K562 (cell line): ENCODE measurements at regions not wholly inside any gene's neighbourhood (a gene's known extent, or its start where the extent isn't known, plus 50 kb on each side); places are given as distances from the start of the nearest gene placed in this dataset.
"Not testable (repeated sequence)": the region's sequence is repeated elsewhere in the genome, so short reads cannot be mapped to it uniquely, and the experiment has no call there.

ENCODE experiments used
- ATAC-seq: fragments of 200-7000 bp; cut with Tn5 transposase; 3 replicates; pipeline ENCODE4 v1.9.1; 2020; ENCODE audit warnings: moderate library complexity
- BruUV-seq: library from RNA; stranded (reverse); fragments of 400-500 nt; replicated peaks from 2 replicates; lab custom pipeline; 2021; lab: Mats Ljungman, UMichigan
- CTCF ChIA-PET: fragments of 300-600 bp; formaldehyde crosslinking; extraction: SDS; loops from one replicate; lab custom pipeline; 2021; ENCODE audit warnings: low intra/inter-chr PET ratio; lab: Yijun Ruan, JAX
- POLR2A ChIA-PET: fragments of 300-600, 350-650 bp; sonication (Branson Sonifier 250); formaldehyde crosslinking; extraction: SDS; loops from one replicate; lab custom pipeline; 2021; ENCODE audit warnings: antibody characterized with exemption, inconsistent platforms; lab: Yijun Ruan, JAX
- DNase-seq, 4 experiments: peaks; one replicate each; pipeline versions ENCODE4 v3.0.0 to v3.0.0-alpha.2; 2011 to 2018; ENCODE audit warnings: low spot score in 3 of 4, mixed read lengths in 3 of 4; ENCODE audit errors: extremely low read depth in 1 of 4
- FAIRE-seq: peaks from 2 replicates; lab custom pipeline; 2011; peaks lifted over from hg19 to GRCh38; lab: Jason Lieb, UNC
- H2AFZ ChIP-seq: 2 replicates; pipeline ENCODE4 v1.6.0; 2011; ENCODE audit warnings: low read depth, low read length, control low read depth, inconsistent platforms
- H3K27ac ChIP-seq: fragments of 200-600 bp; 3 replicates; pipeline ENCODE4 v1.8.0; 2011; ENCODE audit warnings: low read depth, mild to moderate bottlenecking, control low read depth, inconsistent platforms, low read length, moderate library complexity, mixed read lengths; ENCODE audit errors: extremely low read depth
- H3K27me3 ChIP-seq, 2 experiments: fragments of 300-600 bp in 1 of 2; 2 replicates in 1 of 2; 3 replicates in 1 of 2; pipeline versions ENCODE4 v1.6.0 to v1.8.0; 2011; ENCODE audit warnings: inconsistent platforms in 2 of 2, low read length in 2 of 2, mild to moderate bottlenecking in 1 of 2, mixed read lengths in 1 of 2, moderate library complexity in 1 of 2; ENCODE audit not compliant: control insufficient read depth in 2 of 2, insufficient read depth in 2 of 2
- H3K36me3 ChIP-seq: fragments of 300-600 bp; 3 replicates; pipeline ENCODE4 v1.8.0; 2011; ENCODE audit warnings: mild to moderate bottlenecking, low read length, inconsistent platforms; ENCODE audit not compliant: control insufficient read depth, insufficient read depth
- H3K4me1 ChIP-seq, 2 experiments: fragments of 200-600 bp in 1 of 2; replicated peaks in 1 of 2; 2 replicates in 1 of 2; 3 replicates in 1 of 2; pipeline versions ENCODE4 v1.5.1 to v1.8.0; 2011; ENCODE audit warnings: inconsistent platforms in 2 of 2, low read length in 2 of 2, mild to moderate bottlenecking in 1 of 2, mixed read lengths in 1 of 2, moderate library complexity in 1 of 2; ENCODE audit not compliant: control insufficient read depth in 2 of 2, insufficient read depth in 2 of 2
- H3K4me2 ChIP-seq: 2 replicates; pipeline ENCODE4 v1.6.1; 2011; ENCODE audit warnings: low read length, control low read depth, inconsistent platforms, mixed read lengths; ENCODE audit not compliant: insufficient read depth
- H3K4me3 ChIP-seq: fragments of 200-600 bp; sonication (generic), shearing (Covaris generic); 2 replicates; pipeline ENCODE4 v1.5.1; 2016; ENCODE audit warnings: control low read depth, inconsistent platforms
- H3K79me2 ChIP-seq: fragments of 200-600 bp; 3 replicates; pipeline ENCODE4 v1.8.0; 2011; ENCODE audit warnings: low read length, inconsistent platforms; ENCODE audit not compliant: control insufficient read depth, insufficient read depth
- H3K9ac ChIP-seq, 2 experiments: 2 replicates each; pipeline versions ENCODE4 v1.6.0 to v1.6.1; 2011; ENCODE audit warnings: low read depth in 2 of 2, low read length in 2 of 2, control low read depth in 1 of 2, inconsistent platforms in 1 of 2, mild to moderate bottlenecking in 1 of 2, mixed read lengths in 1 of 2; ENCODE audit not compliant: insufficient read depth in 1 of 2
- H3K9me1 ChIP-seq: one replicate; pipeline ENCODE4 v1.6.0; 2011; ENCODE audit warnings: inconsistent platforms, mild to moderate bottlenecking, low read length, moderate library complexity; ENCODE audit not compliant: control insufficient read depth, insufficient read depth
- H3K9me3 ChIP-seq: replicated peaks from 2 replicates; pipeline ENCODE4 v1.5.1; 2011; ENCODE audit warnings: low read depth, low read length, inconsistent platforms; ENCODE audit not compliant: control insufficient read depth, insufficient read depth
- H4K20me1 ChIP-seq: replicated peaks from 2 replicates; pipeline ENCODE4 v1.6.1; 2011; ENCODE audit warnings: low read length, inconsistent platforms, mixed read lengths; ENCODE audit not compliant: control insufficient read depth, insufficient read depth
- ARID1B ChIP-seq: fragments of 450-650 bp; IDR thresholded peaks from 2 replicates; pipeline ENCODE4 v1.6.1; 2016; ENCODE audit warnings: antibody characterized with exemption, mild to moderate bottlenecking, inconsistent platforms
- ATF1 ChIP-seq, 2 experiments: fragments of 450-650 bp in 1 of 2; IDR thresholded peaks; 2 replicates each; pipeline ENCODE4 v1.6.1; 2016; ENCODE audit warnings: missing compliant biosample characterization in 1 of 2, missing genetic modification characterization in 1 of 2
- CBFA2T3 ChIP-seq: fragments of 450-650 bp; IDR thresholded peaks from 2 replicates; pipeline ENCODE4 v1.6.1; 2017
- CEBPB ChIP-seq: fragments of 450-650 bp; IDR thresholded peaks from 2 replicates; pipeline ENCODE4 v1.6.1; 2016; ENCODE audit warnings: missing genetic modification characterization, missing compliant biosample characterization
- MEIS2 ChIP-seq: fragments of 450-650 bp; IDR thresholded peaks from 2 replicates; pipeline ENCODE4 v1.6.1; 2014; ENCODE audit warnings: mild to moderate bottlenecking; ENCODE audit not compliant: partially characterized antibody
- MTA2 ChIP-seq: fragments of 450-650 bp; IDR thresholded peaks from 2 replicates; pipeline ENCODE4 v1.6.1; 2016; ENCODE audit warnings: low read depth
- TAL1 ChIP-seq: fragments of 450-650 bp; IDR thresholded peaks from 2 replicates; pipeline ENCODE4 v1.6.1; 2016; ENCODE audit warnings: mild to moderate bottlenecking
- TEAD1 ChIP-seq, 2 experiments: fragments of 450-650 bp in 1 of 2; sonication (generic) in 1 of 2; formaldehyde crosslinking; IDR thresholded peaks; 2 replicates each; pipeline versions ENCODE4 v1.4.0 to v1.8.0; 2020 to 2022; ENCODE audit warnings: mild to moderate bottlenecking in 2 of 2, missing genetic modification reagents in 1 of 2
- TEAD4 ChIP-seq, 2 experiments: sonication (generic) in 1 of 2; formaldehyde crosslinking in 1 of 2; IDR thresholded peaks; 2 replicates each; pipeline versions ENCODE4 v1.6.1 to v1.8.0; 2012 to 2022; ENCODE audit warnings: borderline replicate concordance in 1 of 2, inconsistent platforms in 1 of 2, low read length in 1 of 2, mild to moderate bottlenecking in 1 of 2, missing genetic modification reagents in 1 of 2
- YY1 ChIP-seq, 3 experiments: IDR thresholded peaks; 2 replicates each; pipeline ENCODE4 v1.6.1; 2011; ENCODE audit warnings: low read length in 2 of 3, mild to moderate bottlenecking in 2 of 3, moderate library complexity in 2 of 3, borderline replicate concordance in 1 of 3, control low read depth in 1 of 3, low read depth in 1 of 3; ENCODE audit not compliant: insufficient read depth in 3 of 3, insufficient replicate concordance in 2 of 3, control insufficient read depth in 1 of 3, insufficient read length in 1 of 3; ENCODE audit errors: extremely low read depth in 1 of 3
- WGBS: fragments of 100-300 bp; shearing (Covaris generic); methylation state at CpG from one replicate; pipeline ENCODE4 v1.1.6; 2016; ENCODE audit warnings: low coverage, mixed read lengths; ENCODE audit not compliant: insufficient coverage; ENCODE audit errors: missing lambda C conversion rate; 5-methylcytosine and 5-hydroxymethylcytosine counted together
- in situ Hi-C: fragments of 300-500 bp; cut with MboI; formaldehyde crosslinking; loops from 4 replicates; pipeline ENCODE4 v1.15.0; 2018; ENCODE audit warnings: inconsistent platforms, mixed read lengths
- intact Hi-C: fragments of 100-400 bp; cut with micrococcal nuclease; formaldehyde crosslinking; loops from 2 replicates; pipeline ENCODE4 v1.14.2; 2022
- TF ChIP-seq, protein P1 (sequence below): fragments of 250-450 bp; sonication (Bioruptor Pico); IDR thresholded peaks from 2 replicates; pipeline ENCODE4 v1.4.0; 2020
- TF ChIP-seq, protein P2 (sequence below): sonication (generic); formaldehyde crosslinking; IDR thresholded peaks from 2 replicates; pipeline ENCODE4 v1.8.0; 2022; ENCODE audit warnings: mild to moderate bottlenecking, missing genetic modification reagents

DNA sequence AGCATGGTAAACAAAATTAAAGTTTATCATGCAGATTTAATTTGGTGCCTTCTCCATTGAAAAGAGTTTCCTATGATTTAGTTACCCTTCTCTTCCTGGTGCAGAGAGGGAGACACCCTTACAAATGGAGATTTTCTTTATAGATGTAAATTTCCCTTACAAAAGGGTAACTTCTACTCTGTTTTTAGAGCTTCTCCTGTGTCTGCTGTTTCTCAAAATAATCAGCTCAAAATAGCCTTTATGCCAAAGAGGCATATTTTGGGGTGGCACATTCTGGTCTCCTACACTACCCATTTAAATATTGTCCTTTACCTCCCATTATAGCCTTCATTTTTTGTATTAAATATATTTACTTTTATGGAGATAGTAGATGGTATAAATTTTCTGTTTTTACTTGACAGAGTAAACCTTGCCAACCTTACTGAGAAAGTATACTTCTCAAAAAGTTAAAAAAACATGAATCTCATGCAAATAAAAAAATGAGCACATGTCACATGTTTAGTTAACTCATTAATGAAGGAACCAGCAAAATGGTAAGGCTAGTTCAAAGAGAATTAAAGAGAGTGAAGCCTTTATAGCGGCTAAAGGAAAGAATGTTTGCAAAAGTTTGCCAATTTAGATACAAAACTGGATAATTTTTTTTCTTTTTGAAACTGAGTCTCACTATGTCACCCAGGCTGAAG is 83.3 kb upstream of the MSH6 start (continued):
- TF ChIP-seq, protein P1, sequence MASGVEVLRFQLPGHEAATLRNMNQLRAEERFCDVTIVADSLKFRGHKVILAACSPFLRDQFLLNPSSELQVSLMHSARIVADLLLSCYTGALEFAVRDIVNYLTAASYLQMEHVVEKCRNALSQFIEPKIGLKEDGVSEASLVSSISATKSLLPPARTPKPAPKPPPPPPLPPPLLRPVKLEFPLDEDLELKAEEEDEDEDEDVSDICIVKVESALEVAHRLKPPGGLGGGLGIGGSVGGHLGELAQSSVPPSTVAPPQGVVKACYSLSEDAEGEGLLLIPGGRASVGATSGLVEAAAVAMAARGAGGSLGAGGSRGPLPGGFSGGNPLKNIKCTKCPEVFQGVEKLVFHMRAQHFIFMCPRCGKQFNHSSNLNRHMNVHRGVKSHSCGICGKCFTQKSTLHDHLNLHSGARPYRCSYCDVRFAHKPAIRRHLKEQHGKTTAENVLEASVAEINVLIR (CRISPR knock-in tag) = no peak
- no peak for TF ChIP-seq YY1 (IDR thresholded peaks at IDR 0.05; ENCODE audit: borderline replicate concordance in 1 of 3, control insufficient read depth in 1 of 3, extremely low read depth in 1 of 3, insufficient read depth in 3 of 3, insufficient read length in 1 of 3, insufficient replicate concordance in 2 of 3, low read depth in 1 of 3, low read length in 2 of 3)
- TF ChIP-seq, protein P2, sequence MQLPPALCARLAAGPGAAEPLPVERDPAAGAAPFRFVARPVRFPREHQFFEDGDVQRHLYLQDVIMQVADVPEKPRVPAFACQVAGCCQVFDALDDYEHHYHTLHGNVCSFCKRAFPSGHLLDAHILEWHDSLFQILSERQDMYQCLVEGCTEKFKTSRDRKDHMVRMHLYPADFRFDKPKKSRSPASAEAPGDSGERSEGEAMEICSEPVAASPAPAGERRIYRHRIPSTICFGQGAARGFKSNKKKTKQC (CRISPR knock-in tag) = no peak

DNA sequence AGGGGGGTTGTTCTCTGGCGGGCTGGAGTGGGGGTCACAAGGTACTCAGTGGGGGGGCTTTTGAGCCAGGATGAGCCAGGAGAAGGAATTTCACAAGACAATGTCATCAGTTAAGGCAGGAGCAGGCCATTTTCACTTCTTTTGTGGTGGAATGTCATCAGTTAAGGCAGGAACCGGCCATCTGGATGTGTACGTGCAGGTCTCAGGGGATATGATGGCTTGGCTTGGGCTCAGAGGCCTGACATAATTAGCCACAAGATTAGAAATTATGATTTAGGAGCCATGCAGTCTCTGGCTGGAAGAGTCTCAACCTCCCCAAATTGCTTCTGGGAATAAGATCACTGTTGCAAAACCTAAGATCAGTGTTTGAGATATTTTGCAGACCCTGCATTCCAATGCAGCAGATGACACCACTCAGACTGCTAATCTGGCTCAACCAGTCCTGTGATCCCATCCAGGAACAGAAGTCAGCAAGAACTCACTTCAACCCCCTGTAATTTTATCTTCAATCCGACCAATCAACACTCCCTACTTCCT is 84.4 kb upstream of the MSH6 start:
- ATAC-seq; H3K9ac ChIP-seq; H3K9me1 ChIP-seq; intact Hi-C loops; BruUV-seq; H3K4me2 ChIP-seq; H3K36me3 ChIP-seq; H3K4me3 ChIP-seq; H4K20me1 ChIP-seq; H3K4me1 ChIP-seq; POLR2A ChIA-PET; in situ Hi-C loops; H3K27ac ChIP-seq; FAIRE-seq; H2AFZ ChIP-seq; H3K9me3 ChIP-seq; H3K79me2 ChIP-seq; CTCF ChIA-PET; TF ChIP-seq TEAD4 (CRISPR knock-in tag; IDR thresholded peaks at IDR 0.05; ENCODE audit: borderline replicate concordance); ATF1 (CRISPR knock-in tag; IDR thresholded peaks at IDR 0.05): not testable (repeated sequence)
- 0% methylated on average over 3 of the region's 4 CpGs for WGBS
- TF ChIP-seq TEAD1 (CRISPR knock-in tag; IDR thresholded peaks at IDR 0.05) = 0 out of 4 replicates have a peak, but pooled peaks of 1 of the 2 experiments have one; percentile 52
- TF ChIP-seq TEAD4 (IDR thresholded peaks at IDR 0.05; ENCODE audit: low read length) = peak; percentile 31; the same call in 1 of the 2 replicates
- peak; percentile 45; the same call in 1 of the 2 replicates for TF ChIP-seq ARID1B
- TF ChIP-seq ATF1 (tag; IDR thresholded peaks at IDR 0.05) = peak; percentile 21; the same call in 1 of the 2 replicates
- peak; percentile 22 for TF ChIP-seq MEIS2
- peak; percentile 7; the same call in 1 of the 2 replicates for TF ChIP-seq MTA2
- TF ChIP-seq CBFA2T3 = peak; percentile 17; the same call in 1 of the 2 replicates
- TF ChIP-seq TAL1 = 0 out of 2 replicates have a peak, but pooled peaks have one; percentile 18
- 0 out of 2 replicates have a peak, but pooled peaks have one; percentile 21 for TF ChIP-seq CEBPB (tag)
- peak in 1 of 4 experiments; percentile 9 for DNase-seq
- peaks cover 19 to 22% of the 10 kb centered on the region in 2 experiments; a peak in 4 of 5 replicates for H3K27me3 ChIP-seq
